Neural progenitor cell (in vitro differentiated cells): ENCODE measurements at regions not wholly inside any gene's neighbourhood (a gene's known extent, or its start where the extent isn't known, plus 50 kb on each side); places are given as distances from the start of the nearest gene placed in this dataset.

ENCODE experiments used
- DNase-seq: peaks from one replicate; pipeline ENCODE4 v3.0.0-alpha.2; 2016; ENCODE audit warnings: low spot score
- H2AFZ ChIP-seq: fragments of 200-600 bp; sonication (generic); replicated peaks from 2 replicates; pipeline ENCODE4 v1.6.1; 2016; ENCODE audit warnings: antibody characterized with exemption
- H3F3A ChIP-seq: fragments of 200-600 bp; sonication (generic); 2 replicates; pipeline ENCODE4 v1.6.1; 2016; ENCODE audit warnings: antibody characterized with exemption, low read depth
- H3K27ac ChIP-seq: fragments of 200-600 bp; sonication (generic); 2 replicates; pipeline ENCODE4 v1.5.1; 2016; ENCODE audit warnings: mild to moderate bottlenecking
- H3K27me3 ChIP-seq: fragments of 200-600 bp; sonication (generic); 2 replicates; pipeline ENCODE4 v1.6.1; 2016; ENCODE audit warnings: mild to moderate bottlenecking, moderate library complexity
- H3K36me3 ChIP-seq: fragments of 200-600 bp; sonication (generic); 2 replicates; pipeline ENCODE4 v1.5.1; 2016
- H3K4me1 ChIP-seq: fragments of 200-600 bp; sonication (generic); 2 replicates; pipeline ENCODE4 v1.6.1; 2016; ENCODE audit warnings: mixed run types
- H3K4me2 ChIP-seq: fragments of 200-600 bp; sonication (generic); 2 replicates; pipeline ENCODE4 v1.6.1; 2016
- H3K4me3 ChIP-seq: fragments of 200-600 bp; sonication (generic); 2 replicates; pipeline ENCODE4 v1.5.1; 2016
- H3K79me2 ChIP-seq: fragments of 200-600 bp; sonication (generic); 2 replicates; pipeline ENCODE4 v1.6.1; 2016; ENCODE audit warnings: low read depth
- H3K9ac ChIP-seq: fragments of 200-600 bp; sonication (generic); 2 replicates; pipeline ENCODE4 v1.6.1; 2016
- H3K9me3 ChIP-seq: fragments of 200-600 bp; sonication (generic); 2 replicates; pipeline ENCODE4 v1.5.1; 2016; ENCODE audit warnings: low read depth
- H4K20me1 ChIP-seq: fragments of 200-600 bp; sonication (generic); 2 replicates; pipeline ENCODE4 v1.6.1; 2016; ENCODE audit warnings: low read depth
- H3K27ac Mint-ChIP-seq: 3 replicates; pipeline ENCODE4 v1.8.0; 2021; ENCODE audit warnings: mixed read lengths
- H3K27me3 Mint-ChIP-seq: 2 replicates; pipeline ENCODE4 v1.8.0; 2022; ENCODE audit warnings: low read depth, mild to moderate bottlenecking, inconsistent platforms, moderate library complexity, mixed read lengths; ENCODE audit not compliant: insufficient read depth
- H3K36me3 Mint-ChIP-seq: 3 replicates; pipeline ENCODE4 v1.8.0; 2021; ENCODE audit warnings: mixed read lengths
- H3K4me1 Mint-ChIP-seq: 3 replicates; pipeline ENCODE4 v1.8.0; 2021; ENCODE audit warnings: mixed read lengths
- H3K4me3 Mint-ChIP-seq: 3 replicates; pipeline ENCODE4 v1.8.0; 2021; ENCODE audit warnings: mild to moderate bottlenecking, moderate library complexity, mixed read lengths
- H3K9me3 Mint-ChIP-seq: 3 replicates; pipeline ENCODE4 v1.8.0; 2020; ENCODE audit warnings: mixed read lengths
- EZH2 ChIP-seq: fragments of 200-600 bp; sonication (generic); IDR thresholded peaks from 2 replicates; pipeline ENCODE4 v1.6.1; 2017; ENCODE audit warnings: antibody characterized with exemption, mild to moderate bottlenecking, moderate library complexity
- EZH2phosphoT487 ChIP-seq: fragments of 200-600 bp; sonication (generic); IDR thresholded peaks from 2 replicates; pipeline ENCODE4 v1.6.1; 2017; ENCODE audit warnings: antibody characterized with exemption
- TF ChIP-seq, protein P1 (sequence below): fragments of 200-600 bp; sonication (generic); IDR thresholded peaks from 2 replicates; pipeline ENCODE4 v1.5.1; 2017; ENCODE audit warnings: antibody characterized with exemption, mild to moderate bottlenecking

DNA sequence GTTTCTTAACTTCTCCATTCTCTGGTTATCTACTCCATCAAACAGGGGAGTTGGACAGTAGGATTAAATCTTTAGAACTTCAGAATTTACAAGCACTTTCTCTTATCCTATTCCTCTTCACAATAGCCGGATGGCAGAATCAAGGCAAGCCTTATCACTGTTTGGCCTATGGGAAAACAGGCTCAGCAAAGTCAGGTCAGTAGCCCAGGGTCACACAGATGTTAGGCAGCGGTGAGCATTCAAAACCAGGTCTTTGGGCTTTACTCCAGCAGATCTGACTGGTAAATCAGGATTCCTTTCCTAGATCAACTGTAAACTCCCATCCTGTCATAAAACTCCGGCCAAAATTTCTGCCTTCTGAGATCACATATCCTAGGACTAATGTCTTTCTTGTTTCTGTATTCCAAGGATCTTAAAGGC lies 258.4 kb downstream of the OPA1 start:
- Histone ChIP-seq H3F3A (peaks cover 23% of the 10 kb centered on the region), H3K4me2 (peak overlapping the region; percentile 50)
- peaks cover 7% of the 10 kb centered on the region for H3K9me3 Mint-ChIP-seq

GRCh38 chr3:193851941-193852674 lies 259.1 kb downstream of the OPA1 start:
- no peak overlapping the region for H3K4me3 ChIP-seq
- H3K4me2 ChIP-seq: peak overlapping the region; percentile 50

More for the DNA sequence above, 258.4 kb downstream of the OPA1 start:
- no peak for DNase-seq
- H3K4me1 Mint-ChIP-seq: peaks cover 32% of the 10 kb centered on the region
- no peaks in the 10 kb centered on the region for H3K79me2 ChIP-seq
- H3K27ac Mint-ChIP-seq: peak overlapping the region; percentile 59
- TF ChIP-seq, protein P1, sequence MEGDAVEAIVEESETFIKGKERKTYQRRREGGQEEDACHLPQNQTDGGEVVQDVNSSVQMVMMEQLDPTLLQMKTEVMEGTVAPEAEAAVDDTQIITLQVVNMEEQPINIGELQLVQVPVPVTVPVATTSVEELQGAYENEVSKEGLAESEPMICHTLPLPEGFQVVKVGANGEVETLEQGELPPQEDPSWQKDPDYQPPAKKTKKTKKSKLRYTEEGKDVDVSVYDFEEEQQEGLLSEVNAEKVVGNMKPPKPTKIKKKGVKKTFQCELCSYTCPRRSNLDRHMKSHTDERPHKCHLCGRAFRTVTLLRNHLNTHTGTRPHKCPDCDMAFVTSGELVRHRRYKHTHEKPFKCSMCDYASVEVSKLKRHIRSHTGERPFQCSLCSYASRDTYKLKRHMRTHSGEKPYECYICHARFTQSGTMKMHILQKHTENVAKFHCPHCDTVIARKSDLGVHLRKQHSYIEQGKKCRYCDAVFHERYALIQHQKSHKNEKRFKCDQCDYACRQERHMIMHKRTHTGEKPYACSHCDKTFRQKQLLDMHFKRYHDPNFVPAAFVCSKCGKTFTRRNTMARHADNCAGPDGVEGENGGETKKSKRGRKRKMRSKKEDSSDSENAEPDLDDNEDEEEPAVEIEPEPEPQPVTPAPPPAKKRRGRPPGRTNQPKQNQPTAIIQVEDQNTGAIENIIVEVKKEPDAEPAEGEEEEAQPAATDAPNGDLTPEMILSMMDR: no peak
- TF ChIP-seq EZH2 (no peak), EZH2phosphoT487 (no peak)
- peak overlapping the region; percentile 88 for H3K27ac ChIP-seq
- H3K4me3 Mint-ChIP-seq: no peak overlapping the region
- H2AFZ ChIP-seq: no peak overlapping the region
- no peaks in the 10 kb centered on the region for H3K36me3 Mint-ChIP-seq
- H3K27me3 ChIP-seq: no peaks in the 10 kb centered on the region
- H3K9ac ChIP-seq: no peak overlapping the region
- H3K27me3 Mint-ChIP-seq: peaks cover 11% of the 10 kb centered on the region
- H3K4me1 ChIP-seq: peaks cover 29% of the 10 kb centered on the region
- no peaks in the 10 kb centered on the region for H3K9me3 ChIP-seq
- no peak overlapping the region for H3K4me3 ChIP-seq
- H4K20me1 ChIP-seq: no peaks in the 10 kb centered on the region
- H3K36me3 ChIP-seq: no peaks in the 10 kb centered on the region

GRCh38 chr3:193852901-193853300 lies 259.9 kb downstream of the OPA1 start:
- no peak overlapping the region for H3K4me3 ChIP-seq
- H3K79me2 ChIP-seq: no peaks in the 10 kb centered on the region
- H3K27ac Mint-ChIP-seq: no peak overlapping the region
- H4K20me1 ChIP-seq: no peaks in the 10 kb centered on the region
- DNase-seq: no peak
- peaks cover 29% of the 10 kb centered on the region for H3K4me1 ChIP-seq
- H3K27me3 ChIP-seq: no peaks in the 10 kb centered on the region
- H3K9me3 ChIP-seq: no peaks in the 10 kb centered on the region
- no peak overlapping the region for H3K27ac ChIP-seq
- no peak overlapping the region for H3K9ac ChIP-seq
- peaks cover 23% of the 10 kb centered on the region for H3F3A ChIP-seq
- no peaks in the 10 kb centered on the region for H3K36me3 Mint-ChIP-seq
- H3K4me1 Mint-ChIP-seq: peaks cover 30% of the 10 kb centered on the region
- H2AFZ ChIP-seq: no peak overlapping the region
- no peak for TF ChIP-seq EZH2phosphoT487
- TF ChIP-seq, protein P1: no peak
- TF ChIP-seq EZH2: no peak
- H3K4me2 ChIP-seq: peak overlapping the region; percentile 50
- no peak overlapping the region for H3K4me3 Mint-ChIP-seq
- peaks cover 6% of the 10 kb centered on the region for H3K27me3 Mint-ChIP-seq
- H3K9me3 Mint-ChIP-seq: peaks cover 11% of the 10 kb centered on the region
- no peaks in the 10 kb centered on the region for H3K36me3 ChIP-seq

More at GRCh38 chr3:193851941-193852674, 259.1 kb downstream of the OPA1 start:
- H3K4me1 Mint-ChIP-seq: peaks cover 30% of the 10 kb centered on the region
- H3K4me1 ChIP-seq: peaks cover 29% of the 10 kb centered on the region
- H4K20me1 ChIP-seq: no peaks in the 10 kb centered on the region
- peak overlapping the region; percentile 19 for H3K4me3 Mint-ChIP-seq
- H3K27me3 ChIP-seq: no peaks in the 10 kb centered on the region
- H3K27ac ChIP-seq: peak overlapping the region; percentile 88
- peaks cover 10% of the 10 kb centered on the region for H3K9me3 Mint-ChIP-seq
- peak overlapping the region; percentile 74 for H2AFZ ChIP-seq
- peaks cover 11% of the 10 kb centered on the region for H3K27me3 Mint-ChIP-seq
- H3F3A ChIP-seq: peaks cover 23% of the 10 kb centered on the region
- no peaks in the 10 kb centered on the region for H3K79me2 ChIP-seq
- H3K9ac ChIP-seq: no peak overlapping the region
- H3K36me3 ChIP-seq: no peaks in the 10 kb centered on the region
- no peaks in the 10 kb centered on the region for H3K36me3 Mint-ChIP-seq
- no peaks in the 10 kb centered on the region for H3K9me3 ChIP-seq
- TF ChIP-seq, protein P1: no peak
- TF ChIP-seq EZH2 (no peak), EZH2phosphoT487 (no peak)
- peak overlapping the region; percentile 88 for H3K27ac Mint-ChIP-seq
- DNase-seq: peak; percentile 82
